MCF 10A (cell line): ENCODE measurements at regions not wholly inside any gene's neighbourhood (a gene's known extent, or its start where the extent isn't known, plus 50 kb on each side); places are given as distances from the start of the nearest gene placed in this dataset.
A peak's percentile ranks its signal among the peaks of the same experiment; 100 is the strongest.

Experiments used
- BruUV-seq: library from RNA; stranded (reverse); fragments of 400-500 nt; replicated peaks from 2 replicates; lab custom pipeline; 2021; lab: Mats Ljungman, UMichigan
- CTCF ChIA-PET: fragments of 300-600 bp; sonication (Branson Sonifier 250); formaldehyde crosslinking; extraction: SDS; loops from one replicate; lab custom pipeline; 2021; ENCODE audit warnings: antibody characterized with exemption, inconsistent platforms; lab: Yijun Ruan, JAX
- POLR2A ChIA-PET: fragments of 300-600, 350-650 bp; sonication (Branson Sonifier 250); formaldehyde crosslinking; extraction: SDS; loops from one replicate; lab custom pipeline; 2020; ENCODE audit warnings: antibody characterized with exemption, inconsistent platforms; lab: Yijun Ruan, JAX
- DNase-seq: peaks from one replicate; pipeline ENCODE4 v3.0.0-alpha.2; 2018; ENCODE audit not compliant: unreplicated experiment
- H3K27ac Mint-ChIP-seq: one replicate; pipeline ENCODE4 v1.8.0; 2022; ENCODE audit warnings: mild to moderate bottlenecking, low read depth, mixed read lengths; ENCODE audit not compliant: unreplicated experiment
- H3K27me3 Mint-ChIP-seq: one replicate; pipeline ENCODE4 v1.8.0; 2022; ENCODE audit warnings: mixed read lengths; ENCODE audit not compliant: insufficient read depth, unreplicated experiment
- H3K36me3 Mint-ChIP-seq: one replicate; pipeline ENCODE4 v1.8.0; 2022; ENCODE audit warnings: mild to moderate bottlenecking, moderate library complexity, mixed read lengths; ENCODE audit not compliant: insufficient read depth, unreplicated experiment
- H3K4me1 Mint-ChIP-seq: one replicate; pipeline ENCODE4 v1.8.0; 2022; ENCODE audit warnings: mixed read lengths; ENCODE audit not compliant: insufficient read depth, unreplicated experiment
- H3K4me3 Mint-ChIP-seq: one replicate; pipeline ENCODE4 v1.8.0; 2022; ENCODE audit warnings: mild to moderate bottlenecking, moderate library complexity, mixed read lengths; ENCODE audit not compliant: unreplicated experiment
- H3K9me3 Mint-ChIP-seq: one replicate; pipeline ENCODE4 v1.8.0; 2022; ENCODE audit warnings: mixed read lengths; ENCODE audit not compliant: unreplicated experiment
- intact Hi-C: fragments of 100-400 bp; cut with micrococcal nuclease; formaldehyde crosslinking; loops from 2 replicates; pipeline ENCODE4 v1.14.1; 2022
- TF ChIP-seq, protein P1 (sequence below): fragments of 200-600 bp; IDR thresholded peaks from one replicate; pipeline ENCODE4 v1.8.0; 2022; ENCODE audit warnings: antibody characterized with exemption, mild to moderate bottlenecking; ENCODE audit not compliant: unreplicated experiment

DNA sequence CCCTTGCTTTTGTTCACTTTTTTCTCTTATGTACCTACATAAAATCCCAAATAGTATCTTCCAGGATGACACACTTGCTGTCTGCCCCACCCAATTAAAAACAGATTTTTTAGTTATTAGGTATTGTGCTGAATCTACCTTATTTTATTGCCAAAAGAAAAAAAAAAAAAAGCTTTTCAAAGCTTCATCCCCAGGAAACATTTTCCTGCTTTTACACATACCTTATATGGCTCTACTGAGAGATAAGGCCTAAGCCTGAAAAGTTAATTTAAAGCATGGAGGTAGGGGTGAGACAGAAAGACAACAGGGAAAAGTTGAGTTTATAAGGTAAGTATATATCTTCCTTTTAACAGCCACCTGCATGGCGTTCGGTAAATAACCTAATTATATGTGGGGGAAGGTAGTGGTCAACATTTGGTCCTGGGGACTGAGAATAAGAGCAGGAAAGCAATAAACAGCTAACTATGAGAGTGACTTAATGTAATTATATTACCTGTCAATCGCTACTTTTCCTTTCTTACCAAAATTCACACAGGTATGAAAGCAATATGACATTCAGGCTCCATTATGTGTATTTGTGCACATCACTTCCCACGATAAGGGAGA is 54.6 kb upstream of the BOLA1 start:
- POLR2A ChIA-PET, result interaction anchor here (0.6 to 7.9 kb wide), 11 partner anchors 32 to 1439 kb away, joined by 3 to 632 read pairs (median 9); partner anchors contain the start of genes OTUD7B and VPS45
- Mint-ChIP-seq H3K4me1 (peaks cover 58% of the 10 kb centered on the region), H3K9me3 (no peaks in the 10 kb centered on the region), H3K4me3 (peak overlapping the region; percentile 93), H3K27ac (peak overlapping the region; percentile 65), H3K27me3 (no peaks in the 10 kb centered on the region), H3K36me3 (peaks cover 10% of the 10 kb centered on the region)
- CTCF ChIA-PET, result interaction anchor here (1.0 kb wide), 1 partner anchor 44 kb away, joined by 3 read pairs; no protein-coding TSS in a partner anchor
- no TSS peak for BruUV-seq
- intact Hi-C loops, result no loop called here
- no peak for DNase-seq
- TF ChIP-seq, protein P1, sequence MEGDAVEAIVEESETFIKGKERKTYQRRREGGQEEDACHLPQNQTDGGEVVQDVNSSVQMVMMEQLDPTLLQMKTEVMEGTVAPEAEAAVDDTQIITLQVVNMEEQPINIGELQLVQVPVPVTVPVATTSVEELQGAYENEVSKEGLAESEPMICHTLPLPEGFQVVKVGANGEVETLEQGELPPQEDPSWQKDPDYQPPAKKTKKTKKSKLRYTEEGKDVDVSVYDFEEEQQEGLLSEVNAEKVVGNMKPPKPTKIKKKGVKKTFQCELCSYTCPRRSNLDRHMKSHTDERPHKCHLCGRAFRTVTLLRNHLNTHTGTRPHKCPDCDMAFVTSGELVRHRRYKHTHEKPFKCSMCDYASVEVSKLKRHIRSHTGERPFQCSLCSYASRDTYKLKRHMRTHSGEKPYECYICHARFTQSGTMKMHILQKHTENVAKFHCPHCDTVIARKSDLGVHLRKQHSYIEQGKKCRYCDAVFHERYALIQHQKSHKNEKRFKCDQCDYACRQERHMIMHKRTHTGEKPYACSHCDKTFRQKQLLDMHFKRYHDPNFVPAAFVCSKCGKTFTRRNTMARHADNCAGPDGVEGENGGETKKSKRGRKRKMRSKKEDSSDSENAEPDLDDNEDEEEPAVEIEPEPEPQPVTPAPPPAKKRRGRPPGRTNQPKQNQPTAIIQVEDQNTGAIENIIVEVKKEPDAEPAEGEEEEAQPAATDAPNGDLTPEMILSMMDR, result no peak

GRCh38 chr1:149845416-149845815 is 54.0 kb upstream of the BOLA1 start:
- no peak overlapping the region for H3K27ac Mint-ChIP-seq
- BruUV-seq, result no TSS peak
- intact Hi-C loops, result no loop called here
- peaks cover 62% of the 10 kb centered on the region for H3K4me1 Mint-ChIP-seq
- DNase-seq, result peak; percentile 0
- no peaks in the 10 kb centered on the region for H3K27me3 Mint-ChIP-seq
- H3K4me3 Mint-ChIP-seq, result no peak overlapping the region
- no peaks in the 10 kb centered on the region for H3K9me3 Mint-ChIP-seq
- H3K36me3 Mint-ChIP-seq, result peaks cover 10% of the 10 kb centered on the region
- ChIA-PET CTCF (interaction anchor here (1.0 kb wide), 1 partner anchor 43 kb away, joined by 3 read pairs; no protein-coding TSS in a partner anchor), POLR2A (interaction anchor here (0.9 to 7.9 kb wide), 6 partner anchors 40 to 342 kb away, joined by 4 to 632 read pairs (median 18); partner anchors contain the start of genes OTUD7B and VPS45)
- TF ChIP-seq, protein P1, result no peak

DNA sequence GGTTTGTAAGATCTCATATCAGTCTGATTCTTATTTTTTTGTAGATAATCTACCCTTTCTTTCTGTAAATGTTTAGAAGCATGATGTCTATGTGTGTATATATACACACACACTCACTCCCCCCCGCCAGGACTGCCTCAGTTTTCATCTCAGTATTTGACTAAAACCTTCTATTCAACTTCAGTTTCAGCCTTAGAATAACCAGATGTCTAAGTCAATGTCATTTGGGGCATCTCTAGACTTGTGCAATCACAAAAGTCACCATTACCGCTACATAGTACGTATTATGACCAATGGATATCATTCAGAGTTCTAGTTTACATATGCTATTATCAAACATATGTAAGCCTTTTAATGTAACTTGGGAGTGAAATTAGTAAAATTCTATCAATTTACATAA is 53.3 kb upstream of the BOLA1 start:
- no peaks in the 10 kb centered on the region for H3K9me3 Mint-ChIP-seq
- no peaks in the 10 kb centered on the region for H3K27me3 Mint-ChIP-seq
- peaks cover 62% of the 10 kb centered on the region for H3K4me1 Mint-ChIP-seq
- no TSS peak for BruUV-seq
- POLR2A ChIA-PET, result interaction anchor here (0.9 to 7.9 kb wide), 3 partner anchors 40 to 163 kb away, joined by 4 to 632 read pairs (median 23); partner anchors contain the start of gene OTUD7B
- no peak overlapping the region for H3K27ac Mint-ChIP-seq
- intact Hi-C loops, result no loop called here
- CTCF ChIA-PET, result interaction anchor here (1.0 kb wide), 1 partner anchor 43 kb away, joined by 3 read pairs; no protein-coding TSS in a partner anchor
- H3K36me3 Mint-ChIP-seq, result peaks cover 10% of the 10 kb centered on the region
- DNase-seq, result peak; percentile 0
- no peak overlapping the region for H3K4me3 Mint-ChIP-seq
- TF ChIP-seq, protein P1, result no peak

- no peaks in the 10 kb centered on the region for H3K27me3 Mint-ChIP-seq
- intact Hi-C loops, result no loop called here
- peaks cover 62% of the 10 kb centered on the region for H3K4me1 Mint-ChIP-seq
- ChIA-PET CTCF (no interaction called here), POLR2A (interaction anchor here (1.0 to 7.9 kb wide), 2 partner anchors 39 to 117 kb away, joined by 3 to 632 read pairs; a partner anchor contains a TSS)
- peaks cover 10% of the 10 kb centered on the region for H3K36me3 Mint-ChIP-seq
- H3K9me3 Mint-ChIP-seq, result no peaks in the 10 kb centered on the region
- no TSS peak for BruUV-seq
- peak overlapping the region; percentile 17 for H3K4me3 Mint-ChIP-seq
- TF ChIP-seq, protein P1, result no peak
- DNase-seq, result peak; percentile 0
- H3K27ac Mint-ChIP-seq, result peak overlapping the region; percentile 70
These were observed 52.5 kb upstream of the BOLA1 start for GRCh38 chr1:149846593-149847466.
